ENCODE measurements at regions not wholly inside any gene's neighbourhood (a gene's known extent, or its start where the extent isn't known, plus 50 kb on each side); places are given as distances from the start of the nearest gene placed in this dataset.

GRCh38 chr12:113528606-113529293, 57.1 kb upstream of the LHX5 start:
- peaks cover 9% of the 10 kb centered on the region for H3K27me3 ChIP-seq (ENCODE audit: insufficient read depth, poor library complexity, severe bottlenecking)
- TF ChIP-seq, protein P1, sequence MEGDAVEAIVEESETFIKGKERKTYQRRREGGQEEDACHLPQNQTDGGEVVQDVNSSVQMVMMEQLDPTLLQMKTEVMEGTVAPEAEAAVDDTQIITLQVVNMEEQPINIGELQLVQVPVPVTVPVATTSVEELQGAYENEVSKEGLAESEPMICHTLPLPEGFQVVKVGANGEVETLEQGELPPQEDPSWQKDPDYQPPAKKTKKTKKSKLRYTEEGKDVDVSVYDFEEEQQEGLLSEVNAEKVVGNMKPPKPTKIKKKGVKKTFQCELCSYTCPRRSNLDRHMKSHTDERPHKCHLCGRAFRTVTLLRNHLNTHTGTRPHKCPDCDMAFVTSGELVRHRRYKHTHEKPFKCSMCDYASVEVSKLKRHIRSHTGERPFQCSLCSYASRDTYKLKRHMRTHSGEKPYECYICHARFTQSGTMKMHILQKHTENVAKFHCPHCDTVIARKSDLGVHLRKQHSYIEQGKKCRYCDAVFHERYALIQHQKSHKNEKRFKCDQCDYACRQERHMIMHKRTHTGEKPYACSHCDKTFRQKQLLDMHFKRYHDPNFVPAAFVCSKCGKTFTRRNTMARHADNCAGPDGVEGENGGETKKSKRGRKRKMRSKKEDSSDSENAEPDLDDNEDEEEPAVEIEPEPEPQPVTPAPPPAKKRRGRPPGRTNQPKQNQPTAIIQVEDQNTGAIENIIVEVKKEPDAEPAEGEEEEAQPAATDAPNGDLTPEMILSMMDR (IDR thresholded peaks at IDR 0.05; ENCODE audit: poor library complexity, severe bottlenecking), result no peak

GRCh38 chr12:113525066-113525465, 53.4 kb upstream of the LHX5 start:
- Histone ChIP-seq H3K4me1 (ENCODE audit: insufficient read depth, poor library complexity, severe bottlenecking) (no peaks in the 10 kb centered on the region), H3K36me3 (ENCODE audit: low read depth) (no peaks in the 10 kb centered on the region), H3K27ac (ENCODE audit: poor library complexity, severe bottlenecking) (no peak overlapping the region), H3K4me3 (ENCODE audit: severe bottlenecking) (no peak overlapping the region), H3K27me3 (ENCODE audit: insufficient read depth, poor library complexity, severe bottlenecking) (peaks cover 37% of the 10 kb centered on the region), H3K9me3 (ENCODE audit: severe bottlenecking) (no peaks in the 10 kb centered on the region)
- DNase-seq (ENCODE audit: low spot score) (no peak), ATAC-seq (ENCODE audit: low read depth) (no peak)
- TF ChIP-seq, protein P1 (IDR thresholded peaks at IDR 0.05; ENCODE audit: poor library complexity, severe bottlenecking), result no peak

More at GRCh38 chr12:113528606-113529293, 57.1 kb upstream of the LHX5 start:
- H3K4me1 ChIP-seq (ENCODE audit: insufficient read depth, poor library complexity, severe bottlenecking), result no peaks in the 10 kb centered on the region
- no peak for ATAC-seq (ENCODE audit: low read depth)
- H3K4me3 ChIP-seq (ENCODE audit: severe bottlenecking), result no peak overlapping the region
- H3K9me3 ChIP-seq (ENCODE audit: severe bottlenecking), result no peaks in the 10 kb centered on the region
- no peak overlapping the region for H3K27ac ChIP-seq (ENCODE audit: poor library complexity, severe bottlenecking)
- no peak for DNase-seq (ENCODE audit: low spot score)
- no peaks in the 10 kb centered on the region for H3K36me3 ChIP-seq (ENCODE audit: low read depth)

DNA sequence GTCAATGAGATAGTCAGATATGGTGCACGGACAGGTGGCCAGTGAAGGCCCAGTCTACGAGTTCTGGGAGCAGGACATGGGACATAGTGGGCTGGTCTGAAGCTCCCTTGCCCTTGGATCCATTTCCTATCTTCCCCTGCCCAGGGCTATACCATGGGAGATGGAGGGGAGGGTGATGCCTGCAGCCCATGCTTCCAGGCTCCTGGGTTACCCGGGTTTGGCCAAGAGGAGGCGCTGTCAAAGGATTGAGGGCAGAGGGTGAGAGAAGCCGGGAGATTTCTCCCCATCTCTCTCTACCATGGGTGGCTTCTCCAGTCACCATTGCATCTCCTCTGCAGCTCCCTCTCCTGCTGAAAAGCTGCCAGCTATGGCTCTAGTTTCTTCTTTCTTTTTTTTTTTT, 52.8 kb upstream of the LHX5 start:
- no peak for DNase-seq (ENCODE audit: low spot score)
- no peak overlapping the region for H3K27ac ChIP-seq (ENCODE audit: poor library complexity, severe bottlenecking)

DNA sequence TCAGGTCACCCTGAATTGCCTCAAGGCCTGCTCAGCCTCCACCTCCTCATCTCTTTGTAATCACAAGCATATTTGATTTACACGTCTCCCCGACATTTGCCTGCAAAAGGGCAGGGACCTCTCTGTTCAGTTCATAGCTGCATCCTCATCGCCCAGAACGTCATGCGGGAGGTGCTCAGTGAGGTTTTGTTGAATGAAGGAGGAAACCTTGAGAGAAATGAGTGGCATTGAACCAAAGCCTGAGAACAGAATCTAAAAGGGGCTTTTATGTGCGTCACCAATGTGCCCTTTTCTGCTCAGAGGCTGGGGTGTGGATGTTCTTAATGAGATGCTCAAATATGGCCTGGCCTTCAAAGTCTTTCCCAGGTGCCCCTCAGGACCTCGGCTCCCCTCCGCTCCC, 50.0 kb upstream of the LHX5 start:
- H3K27ac ChIP-seq (ENCODE audit: poor library complexity, severe bottlenecking), result no peak overlapping the region
- TF ChIP-seq, protein P1 (IDR thresholded peaks at IDR 0.05; ENCODE audit: poor library complexity, severe bottlenecking), result no peak
- no peaks in the 10 kb centered on the region for H3K4me1 ChIP-seq (ENCODE audit: insufficient read depth, poor library complexity, severe bottlenecking)
- no peak for ATAC-seq (ENCODE audit: low read depth)
- DNase-seq (ENCODE audit: low spot score), result no peak
- peaks cover 64% of the 10 kb centered on the region for H3K27me3 ChIP-seq (ENCODE audit: insufficient read depth, poor library complexity, severe bottlenecking)
- no peaks in the 10 kb centered on the region for H3K36me3 ChIP-seq (ENCODE audit: low read depth)
- H3K4me3 ChIP-seq (ENCODE audit: severe bottlenecking), result no peak overlapping the region
- H3K9me3 ChIP-seq (ENCODE audit: severe bottlenecking), result no peaks in the 10 kb centered on the region

More for the DNA sequence above, 52.8 kb upstream of the LHX5 start:
- no peaks in the 10 kb centered on the region for H3K9me3 ChIP-seq (ENCODE audit: severe bottlenecking)
- no peak for ATAC-seq (ENCODE audit: low read depth)
- no peaks in the 10 kb centered on the region for H3K4me1 ChIP-seq (ENCODE audit: insufficient read depth, poor library complexity, severe bottlenecking)
- H3K36me3 ChIP-seq (ENCODE audit: low read depth), result no peaks in the 10 kb centered on the region
- TF ChIP-seq, protein P1 (IDR thresholded peaks at IDR 0.05; ENCODE audit: poor library complexity, severe bottlenecking), result no peak
- H3K4me3 ChIP-seq (ENCODE audit: severe bottlenecking), result no peak overlapping the region
- H3K27me3 ChIP-seq (ENCODE audit: insufficient read depth, poor library complexity, severe bottlenecking), result peaks cover 42% of the 10 kb centered on the region

Data from RWPE2 (cell line).